ENCODE measurements at regions not wholly inside any gene's neighbourhood (a gene's known extent, or its start where the extent isn't known, plus 50 kb on each side); places are given as distances from the start of the nearest gene placed in this dataset.

GRCh38 chr15:62402687-62403086, 237.6 kb upstream of the C2CD4B start (continued):
- no peak for TF ChIP-seq ZNF263 (CRISPR knock-in tag; IDR thresholded peaks at IDR 0.05; ENCODE audit: low read depth)

DNA sequence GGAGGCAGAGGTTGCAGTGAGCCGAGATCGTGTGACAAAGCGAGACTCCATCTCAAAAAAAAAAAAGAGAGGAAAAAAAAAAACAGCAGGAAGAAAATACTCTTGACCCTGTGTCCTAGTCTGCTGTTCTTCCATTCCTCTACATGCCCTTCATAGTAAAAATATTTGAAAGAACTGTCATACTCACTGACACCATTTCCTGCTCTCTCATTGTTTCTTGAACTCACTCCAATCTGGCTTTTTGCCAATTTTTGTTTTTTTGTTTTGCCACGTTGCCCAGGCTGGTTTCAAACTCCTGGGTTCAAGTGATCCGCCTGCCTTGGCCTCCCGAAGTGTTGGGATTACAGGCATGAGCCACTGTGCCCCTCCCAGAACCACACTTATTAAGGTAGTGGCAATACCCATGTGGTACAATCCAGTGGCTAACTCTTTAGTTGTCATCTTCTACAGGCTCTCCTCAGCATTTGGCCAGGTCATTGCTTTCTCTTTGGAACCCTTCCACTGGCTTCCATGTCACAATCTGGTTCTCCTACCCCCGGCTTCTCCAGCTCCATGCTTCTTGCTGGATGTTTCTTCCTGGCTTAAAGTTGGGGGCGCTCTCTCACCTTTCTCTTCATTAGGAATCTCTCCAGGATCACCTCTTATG, 238.2 kb upstream of the C2CD4B start:
- TF ChIP-seq ZNF232 (CRISPR knock-in tag; IDR thresholded peaks at IDR 0.05) (no peak), GABPB1 (CRISPR knock-in tag; IDR thresholded peaks at IDR 0.05) (no peak), TEAD4 (CRISPR knock-in tag; IDR thresholded peaks at IDR 0.05) (no peak), JUN (CRISPR knock-in tag; IDR thresholded peaks at IDR 0.05) (no peak), AR (CRISPR knock-in tag; IDR thresholded peaks at IDR 0.05) (no peak), ATF1 (CRISPR knock-in tag; IDR thresholded peaks at IDR 0.05) (no peak), TEAD1 (CRISPR knock-in tag; IDR thresholded peaks at IDR 0.05) (no peak), MAX (CRISPR knock-in tag; IDR thresholded peaks at IDR 0.05) (no peak)
- TF ChIP-seq, protein P1, sequence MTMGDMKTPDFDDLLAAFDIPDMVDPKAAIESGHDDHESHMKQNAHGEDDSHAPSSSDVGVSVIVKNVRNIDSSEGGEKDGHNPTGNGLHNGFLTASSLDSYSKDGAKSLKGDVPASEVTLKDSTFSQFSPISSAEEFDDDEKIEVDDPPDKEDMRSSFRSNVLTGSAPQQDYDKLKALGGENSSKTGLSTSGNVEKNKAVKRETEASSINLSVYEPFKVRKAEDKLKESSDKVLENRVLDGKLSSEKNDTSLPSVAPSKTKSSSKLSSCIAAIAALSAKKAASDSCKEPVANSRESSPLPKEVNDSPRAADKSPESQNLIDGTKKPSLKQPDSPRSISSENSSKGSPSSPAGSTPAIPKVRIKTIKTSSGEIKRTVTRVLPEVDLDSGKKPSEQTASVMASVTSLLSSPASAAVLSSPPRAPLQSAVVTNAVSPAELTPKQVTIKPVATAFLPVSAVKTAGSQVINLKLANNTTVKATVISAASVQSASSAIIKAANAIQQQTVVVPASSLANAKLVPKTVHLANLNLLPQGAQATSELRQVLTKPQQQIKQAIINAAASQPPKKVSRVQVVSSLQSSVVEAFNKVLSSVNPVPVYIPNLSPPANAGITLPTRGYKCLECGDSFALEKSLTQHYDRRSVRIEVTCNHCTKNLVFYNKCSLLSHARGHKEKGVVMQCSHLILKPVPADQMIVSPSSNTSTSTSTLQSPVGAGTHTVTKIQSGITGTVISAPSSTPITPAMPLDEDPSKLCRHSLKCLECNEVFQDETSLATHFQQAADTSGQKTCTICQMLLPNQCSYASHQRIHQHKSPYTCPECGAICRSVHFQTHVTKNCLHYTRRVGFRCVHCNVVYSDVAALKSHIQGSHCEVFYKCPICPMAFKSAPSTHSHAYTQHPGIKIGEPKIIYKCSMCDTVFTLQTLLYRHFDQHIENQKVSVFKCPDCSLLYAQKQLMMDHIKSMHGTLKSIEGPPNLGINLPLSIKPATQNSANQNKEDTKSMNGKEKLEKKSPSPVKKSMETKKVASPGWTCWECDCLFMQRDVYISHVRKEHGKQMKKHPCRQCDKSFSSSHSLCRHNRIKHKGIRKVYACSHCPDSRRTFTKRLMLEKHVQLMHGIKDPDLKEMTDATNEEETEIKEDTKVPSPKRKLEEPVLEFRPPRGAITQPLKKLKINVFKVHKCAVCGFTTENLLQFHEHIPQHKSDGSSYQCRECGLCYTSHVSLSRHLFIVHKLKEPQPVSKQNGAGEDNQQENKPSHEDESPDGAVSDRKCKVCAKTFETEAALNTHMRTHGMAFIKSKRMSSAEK (CRISPR knock-in tag; IDR thresholded peaks at IDR 0.05; ENCODE audit: borderline replicate concordance): no peak
- ChIA-PET POLR2A (no interaction called here), CTCF (interaction anchor here (0.6 to 1.5 kb wide), 5 partner anchors 11 to 246 kb away, joined by 3 to 6 read pairs (median 3); no protein-coding TSS in a partner anchor)
- peaks cover 4% of the 10 kb centered on the region; the same call in 1 of the 2 replicates for H3K27me3 Mint-ChIP-seq (ENCODE audit: low read depth)
- no peak overlapping the region for H3K4me3 Mint-ChIP-seq
- no peak for DNase-seq (ENCODE audit: low spot score)
- no peak for ATAC-seq
- H3K36me3 Mint-ChIP-seq: peaks cover 26% of the 10 kb centered on the region
- peaks cover 8% of the 10 kb centered on the region for H3K4me1 Mint-ChIP-seq
- peaks cover 24% of the 10 kb centered on the region for H3K9me3 Mint-ChIP-seq
- no peak overlapping the region for H3K27ac Mint-ChIP-seq

DNA sequence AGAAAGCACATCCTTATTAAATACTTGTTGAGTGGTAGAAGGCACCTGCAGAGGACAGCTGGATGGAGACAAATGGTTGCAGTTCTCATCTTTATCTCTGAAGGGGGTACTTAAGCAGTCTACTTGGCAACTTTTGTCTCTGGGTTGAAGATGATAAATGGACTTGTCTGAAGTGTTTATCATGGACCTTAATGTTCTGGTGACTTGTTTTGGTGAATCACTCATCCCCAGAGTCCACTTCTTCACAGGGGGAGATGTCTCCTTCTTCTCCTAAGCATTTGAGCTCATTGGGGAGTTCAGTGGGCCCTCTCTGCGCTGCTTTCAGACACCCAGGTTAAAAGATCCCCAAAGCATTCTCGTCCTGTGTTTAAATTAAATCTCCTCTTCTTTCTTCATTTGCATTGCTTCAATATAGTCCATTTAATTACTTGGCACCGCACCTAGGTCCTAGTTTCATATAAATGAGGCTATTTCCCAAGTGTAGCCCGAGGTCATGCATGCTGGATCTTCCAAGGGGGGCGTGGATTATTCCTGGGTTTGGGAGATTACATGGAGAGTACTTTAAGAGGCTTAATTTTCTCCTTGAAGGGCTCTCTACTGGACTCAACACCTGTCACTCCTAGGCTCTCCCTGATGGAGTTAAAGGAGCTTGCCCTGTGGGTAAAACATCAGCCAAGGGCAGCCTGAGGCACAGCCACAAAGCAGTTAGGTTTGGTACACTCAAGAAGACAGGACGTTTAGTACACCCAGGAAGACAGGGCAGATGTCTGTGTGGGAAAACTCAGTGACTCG, 239.3 kb upstream of the C2CD4B start:
- H3K4me3 Mint-ChIP-seq: no peak overlapping the region
- TF ChIP-seq, protein P2, sequence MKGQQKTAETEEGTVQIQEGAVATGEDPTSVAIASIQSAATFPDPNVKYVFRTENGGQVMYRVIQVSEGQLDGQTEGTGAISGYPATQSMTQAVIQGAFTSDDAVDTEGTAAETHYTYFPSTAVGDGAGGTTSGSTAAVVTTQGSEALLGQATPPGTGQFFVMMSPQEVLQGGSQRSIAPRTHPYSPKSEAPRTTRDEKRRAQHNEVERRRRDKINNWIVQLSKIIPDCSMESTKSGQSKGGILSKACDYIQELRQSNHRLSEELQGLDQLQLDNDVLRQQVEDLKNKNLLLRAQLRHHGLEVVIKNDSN (CRISPR knock-in tag; IDR thresholded peaks at IDR 0.05): no peak
- TF ChIP-seq ZNF138 (CRISPR knock-in tag; conservative IDR thresholded peaks at IDR 0.05) (no peak), MXD4 (CRISPR knock-in tag; IDR thresholded peaks at IDR 0.05; ENCODE audit: borderline replicate concordance) (no peak), ZSCAN18 (CRISPR knock-in tag; IDR thresholded peaks at IDR 0.05) (no peak), CREB1 (CRISPR knock-in tag; IDR thresholded peaks at IDR 0.05) (no peak), JUN (CRISPR knock-in tag; IDR thresholded peaks at IDR 0.05) (no peak)
- peaks cover 17% of the 10 kb centered on the region for H3K36me3 Mint-ChIP-seq
- peaks cover 16% of the 10 kb centered on the region for H3K9me3 Mint-ChIP-seq
- ChIA-PET CTCF (interaction anchor here (1.0 to 1.8 kb wide), 4 partner anchors 66 to 245 kb away, joined by 3 to 7 read pairs (median 4); no protein-coding TSS in a partner anchor), POLR2A (no interaction called here)
- H3K4me1 Mint-ChIP-seq: peaks cover 8% of the 10 kb centered on the region
- no peak overlapping the region for H3K27ac Mint-ChIP-seq
- ATAC-seq (no peak), DNase-seq (ENCODE audit: low spot score) (no peak)
- H3K27me3 Mint-ChIP-seq (ENCODE audit: low read depth): peaks cover 4% of the 10 kb centered on the region; the same call in 1 of the 2 replicates
